Activated CD4-positive, alpha-beta T cell treated with anti-CD3 and anti-CD28 coated beads, Interleukin-2, amount 10 ng/mL, durations not matched to agents 7 days and 5 days (primary cell): ENCODE measurements at regions not wholly inside any gene's neighbourhood (a gene's known extent, or its start where the extent isn't known, plus 50 kb on each side); places are given as distances from the start of the nearest gene placed in this dataset.

ENCODE experiments used
- CTCF ChIA-PET: fragments of 350-600 bp; sonication (Branson Sonifier 250); formaldehyde crosslinking; loops from one replicate; lab custom pipeline; 2021; ENCODE audit warnings: antibody characterized with exemption; lab: Charles Lee
- POLR2A ChIA-PET: fragments of 350-600 bp; sonication (Branson Sonifier 250); formaldehyde crosslinking; loops from one replicate; lab custom pipeline; 2021; ENCODE audit warnings: antibody characterized with exemption; lab: Charles Lee
- DNase-seq: peaks from one replicate; pipeline ENCODE4 v3.0.0-alpha.2; 2020
- H3K27ac Mint-ChIP-seq: one replicate; pipeline ENCODE4 v1.8.0; 2021; ENCODE audit warnings: mild to moderate bottlenecking, moderate library complexity, mixed read lengths
- H3K27me3 Mint-ChIP-seq: one replicate; pipeline ENCODE4 v1.8.0; 2021; ENCODE audit warnings: mixed read lengths
- H3K36me3 Mint-ChIP-seq: one replicate; pipeline ENCODE4 v1.8.0; 2021; ENCODE audit warnings: low read depth, mixed read lengths
- H3K4me1 Mint-ChIP-seq: one replicate; pipeline ENCODE4 v1.8.0; 2021; ENCODE audit warnings: mixed read lengths
- H3K4me3 Mint-ChIP-seq: one replicate; pipeline ENCODE4 v1.8.0; 2021; ENCODE audit warnings: mild to moderate bottlenecking, moderate library complexity, mixed read lengths
- H3K9me3 Mint-ChIP-seq: one replicate; pipeline ENCODE4 v1.8.0; 2021; ENCODE audit warnings: mixed read lengths

GRCh38 chrX:104430072-104430741, 135.8 kb upstream of the IL1RAPL2 start:
- no peaks in the 10 kb centered on the region for H3K4me1 Mint-ChIP-seq
- CTCF ChIA-PET, result no interaction called here
- H3K4me3 Mint-ChIP-seq, result no peak overlapping the region
- no peaks in the 10 kb centered on the region for H3K27me3 Mint-ChIP-seq
- no peaks in the 10 kb centered on the region for H3K36me3 Mint-ChIP-seq
- H3K27ac Mint-ChIP-seq, result no peak overlapping the region
- DNase-seq, result no peak
- H3K9me3 Mint-ChIP-seq, result no peaks in the 10 kb centered on the region
- POLR2A ChIA-PET, result no interaction called here

- no peaks in the 10 kb centered on the region for H3K9me3 Mint-ChIP-seq
- POLR2A ChIA-PET, result no interaction called here
- H3K27me3 Mint-ChIP-seq, result no peaks in the 10 kb centered on the region
- no peak for DNase-seq
- CTCF ChIA-PET, result no interaction called here
- no peak overlapping the region for H3K27ac Mint-ChIP-seq
- H3K36me3 Mint-ChIP-seq, result no peaks in the 10 kb centered on the region
- H3K4me3 Mint-ChIP-seq, result no peak overlapping the region
- no peaks in the 10 kb centered on the region for H3K4me1 Mint-ChIP-seq
Measured at GRCh38 chrX:104428231-104428630, 137.8 kb upstream of the IL1RAPL2 start.

GRCh38 chrX:104427693-104428092, 138.3 kb upstream of the IL1RAPL2 start:
- Mint-ChIP-seq H3K27me3 (no peaks in the 10 kb centered on the region), H3K9me3 (no peaks in the 10 kb centered on the region), H3K4me1 (no peaks in the 10 kb centered on the region), H3K4me3 (no peak overlapping the region), H3K27ac (no peak overlapping the region), H3K36me3 (no peaks in the 10 kb centered on the region)
- CTCF ChIA-PET, result no interaction called here
- DNase-seq, result no peak
- POLR2A ChIA-PET, result no interaction called here

GRCh38 chrX:104427073-104427472, 138.9 kb upstream of the IL1RAPL2 start:
- ChIA-PET CTCF (no interaction called here), POLR2A (no interaction called here)
- Mint-ChIP-seq H3K27ac (no peak overlapping the region), H3K27me3 (no peaks in the 10 kb centered on the region), H3K4me3 (no peak overlapping the region), H3K4me1 (no peaks in the 10 kb centered on the region), H3K36me3 (no peaks in the 10 kb centered on the region), H3K9me3 (no peaks in the 10 kb centered on the region)
- no peak for DNase-seq

GRCh38 chrX:104420907-104421306, 145.1 kb upstream of the IL1RAPL2 start:
- CTCF ChIA-PET, result no interaction called here

GRCh38 chrX:104419926-104420325, 146.1 kb upstream of the IL1RAPL2 start:
- no peak overlapping the region for H3K4me3 Mint-ChIP-seq
- H3K36me3 Mint-ChIP-seq, result no peaks in the 10 kb centered on the region
- DNase-seq, result no peak
- H3K27ac Mint-ChIP-seq, result no peak overlapping the region
- ChIA-PET POLR2A (no interaction called here), CTCF (interaction anchor here (0.6 kb wide), 1 partner anchor 288 kb away, joined by 3 read pairs; no protein-coding TSS in a partner anchor)
- H3K4me1 Mint-ChIP-seq, result no peaks in the 10 kb centered on the region
- peaks cover 3% of the 10 kb centered on the region for H3K9me3 Mint-ChIP-seq
- no peaks in the 10 kb centered on the region for H3K27me3 Mint-ChIP-seq

More at GRCh38 chrX:104420907-104421306, 145.1 kb upstream of the IL1RAPL2 start:
- Mint-ChIP-seq H3K27ac (no peak overlapping the region), H3K27me3 (no peaks in the 10 kb centered on the region), H3K9me3 (peaks cover under 1% of the 10 kb centered on the region), H3K4me1 (no peaks in the 10 kb centered on the region), H3K36me3 (no peaks in the 10 kb centered on the region), H3K4me3 (no peak overlapping the region)
- no peak for DNase-seq
- POLR2A ChIA-PET, result no interaction called here

- H3K9me3 Mint-ChIP-seq, result peaks cover 3% of the 10 kb centered on the region
- H3K36me3 Mint-ChIP-seq, result no peaks in the 10 kb centered on the region
- no peaks in the 10 kb centered on the region for H3K4me1 Mint-ChIP-seq
- ChIA-PET POLR2A (no interaction called here), CTCF (no interaction called here)
- DNase-seq, result no peak
- H3K27me3 Mint-ChIP-seq, result no peaks in the 10 kb centered on the region
- H3K4me3 Mint-ChIP-seq, result no peak overlapping the region
- no peak overlapping the region for H3K27ac Mint-ChIP-seq
Measured at GRCh38 chrX:104419211-104419610, 146.8 kb upstream of the IL1RAPL2 start.

GRCh38 chrX:104411800-104412199, 154.2 kb upstream of the IL1RAPL2 start:
- Mint-ChIP-seq H3K9me3 (peaks cover 3% of the 10 kb centered on the region), H3K4me3 (no peak overlapping the region), H3K36me3 (no peaks in the 10 kb centered on the region), H3K27me3 (no peaks in the 10 kb centered on the region), H3K4me1 (no peaks in the 10 kb centered on the region), H3K27ac (no peak overlapping the region)
- CTCF ChIA-PET, result no interaction called here
- no peak for DNase-seq
- POLR2A ChIA-PET, result no interaction called here

GRCh38 chrX:104400387-104400786, 145.7 kb upstream of the ESX1 start:
- no peaks in the 10 kb centered on the region for H3K27me3 Mint-ChIP-seq
- no peak overlapping the region for H3K4me3 Mint-ChIP-seq
- H3K4me1 Mint-ChIP-seq, result no peaks in the 10 kb centered on the region
- no peak overlapping the region for H3K27ac Mint-ChIP-seq
- DNase-seq, result no peak
- ChIA-PET CTCF (no interaction called here), POLR2A (no interaction called here)
- H3K36me3 Mint-ChIP-seq, result no peaks in the 10 kb centered on the region
- no peaks in the 10 kb centered on the region for H3K9me3 Mint-ChIP-seq

GRCh38 chrX:104392350-104392749, 137.6 kb upstream of the ESX1 start:
- Mint-ChIP-seq H3K36me3 (no peaks in the 10 kb centered on the region), H3K27ac (no peak overlapping the region), H3K4me1 (no peaks in the 10 kb centered on the region), H3K9me3 (no peaks in the 10 kb centered on the region), H3K27me3 (no peaks in the 10 kb centered on the region), H3K4me3 (no peak overlapping the region)
- CTCF ChIA-PET, result interaction anchor here (0.5 kb wide), 1 partner anchor 57 kb away, joined by 3 read pairs; no protein-coding TSS in a partner anchor
- no peak for DNase-seq
- POLR2A ChIA-PET, result no interaction called here

GRCh38 chrX:104391906-104392305, 137.2 kb upstream of the ESX1 start:
- Mint-ChIP-seq H3K27me3 (no peaks in the 10 kb centered on the region), H3K9me3 (no peaks in the 10 kb centered on the region), H3K4me1 (no peaks in the 10 kb centered on the region), H3K4me3 (no peak overlapping the region), H3K36me3 (no peaks in the 10 kb centered on the region), H3K27ac (no peak overlapping the region)
- ChIA-PET POLR2A (no interaction called here), CTCF (interaction anchor here (0.5 kb wide), 1 partner anchor 57 kb away, joined by 3 read pairs; no protein-coding TSS in a partner anchor)
- no peak for DNase-seq

GRCh38 chrX:104376937-104377336, 122.2 kb upstream of the ESX1 start:
- Mint-ChIP-seq H3K4me1 (no peaks in the 10 kb centered on the region), H3K36me3 (no peaks in the 10 kb centered on the region), H3K27ac (no peak overlapping the region), H3K9me3 (no peaks in the 10 kb centered on the region), H3K27me3 (peaks cover 3% of the 10 kb centered on the region), H3K4me3 (no peak overlapping the region)
- CTCF ChIA-PET, result no interaction called here
- no peak for DNase-seq
- POLR2A ChIA-PET, result no interaction called here

- Mint-ChIP-seq H3K27me3 (no peaks in the 10 kb centered on the region), H3K27ac (no peak overlapping the region), H3K9me3 (no peaks in the 10 kb centered on the region), H3K36me3 (no peaks in the 10 kb centered on the region), H3K4me1 (no peaks in the 10 kb centered on the region), H3K4me3 (no peak overlapping the region)
- CTCF ChIA-PET, result no interaction called here
- POLR2A ChIA-PET, result no interaction called here
- no peak for DNase-seq
Measured at GRCh38 chrX:104372547-104372946, 117.8 kb upstream of the ESX1 start.

GRCh38 chrX:104370089-104370488, 115.4 kb upstream of the ESX1 start:
- POLR2A ChIA-PET, result no interaction called here
- no peak for DNase-seq
- CTCF ChIA-PET, result interaction anchor here (1.0 kb wide), 1 partner anchor 15 kb away, joined by 3 read pairs; no protein-coding TSS in a partner anchor
- H3K27ac Mint-ChIP-seq, result no peak overlapping the region
- no peaks in the 10 kb centered on the region for H3K36me3 Mint-ChIP-seq
- no peaks in the 10 kb centered on the region for H3K27me3 Mint-ChIP-seq
- no peaks in the 10 kb centered on the region for H3K4me1 Mint-ChIP-seq
- no peak overlapping the region for H3K4me3 Mint-ChIP-seq
- H3K9me3 Mint-ChIP-seq, result no peaks in the 10 kb centered on the region
